Ascending aorta (tissue), 2 donors: ENCODE measurements at regions not wholly inside any gene's neighbourhood (a gene's known extent, or its start where the extent isn't known, plus 50 kb on each side); places are given as distances from the start of the nearest gene placed in this dataset.

Source experiments
- DNase-seq, 2 donors: peaks; one replicate each; pipeline ENCODE4 v3.0.0-alpha.2; 2019; ENCODE audit warnings: low spot score in 2 of 2
- H3K27ac ChIP-seq, 2 donors: fragments of 200-600 bp; sonication (generic); one replicate each; pipeline ENCODE4 v1.5.1; 2016 to 2017; ENCODE audit warnings: mild to moderate bottlenecking in 1 of 2
- H3K27me3 ChIP-seq: fragments of 200-600 bp; sonication (generic); one replicate; pipeline ENCODE4 v1.5.1; 2017
- H3K36me3 ChIP-seq, 2 donors: fragments of 200-600 bp; sonication (generic); one replicate each; pipeline ENCODE4 v1.5.1; 2016
- H3K4me1 ChIP-seq, 2 donors: fragments of 200-600 bp; sonication (generic); one replicate each; pipeline ENCODE4 v1.5.1; 2016 to 2017; ENCODE audit warnings: mild to moderate bottlenecking in 1 of 2
- H3K4me3 ChIP-seq, 2 donors: fragments of 200-600 bp; sonication (generic); one replicate each; pipeline ENCODE4 v1.5.1; 2016 to 2017; ENCODE audit warnings: mild to moderate bottlenecking in 1 of 2
- H3K9me3 ChIP-seq, 2 donors: fragments of 200-600 bp; sonication (generic); one replicate each; pipeline ENCODE4 v1.5.1; 2016
- CTCF ChIP-seq, 3 experiments: fragments of 200-600 bp in 2 of 3; fragments of 450-650 bp in 1 of 3; sonication (generic) in 2 of 3; IDR thresholded peaks; one replicate each; pipeline ENCODE4 v1.5.1; 2016 to 2019; ENCODE audit warnings: antibody characterized with exemption in 3 of 3, mild to moderate bottlenecking in 1 of 3, moderate library complexity in 1 of 3
- intact Hi-C: fragments of 100-400 bp; cut with DNase I; formaldehyde crosslinking; loops from one replicate; pipeline ENCODE4 v1.15.1; 2023

DNA sequence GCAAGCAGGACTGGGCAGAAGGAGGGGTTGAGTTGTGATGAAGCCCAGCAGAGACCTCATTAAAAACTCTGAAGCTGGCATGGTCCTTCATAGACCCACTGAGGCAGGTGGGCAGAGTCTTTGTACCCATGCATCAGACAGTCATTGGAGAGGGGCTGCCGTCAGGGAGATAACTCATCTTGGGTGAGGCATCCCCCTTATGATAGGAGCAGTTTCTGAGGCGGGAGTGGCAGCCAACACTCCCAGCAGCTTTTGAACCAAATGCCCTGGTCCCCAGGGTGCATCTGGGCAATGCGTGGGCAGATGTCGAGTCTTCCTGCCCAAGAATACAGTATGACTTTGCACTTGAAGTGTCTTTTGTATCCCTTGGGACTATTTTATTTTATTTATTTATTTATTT lies 68.1 kb downstream of the HTR5A start:
- no peak for DNase-seq
- no peak overlapping the region for H3K4me3 ChIP-seq
- H3K36me3 ChIP-seq, result no peaks in the 10 kb centered on the region
- H3K9me3 ChIP-seq, result no peaks in the 10 kb centered on the region
- H3K27ac ChIP-seq, result no peak overlapping the region
- intact Hi-C loops, result no loop called here
- H3K4me1 ChIP-seq, result no peaks in the 10 kb centered on the region
- TF ChIP-seq CTCF (IDR thresholded peaks at IDR 0.05), result no peak
- no peaks in the 10 kb centered on the region for H3K27me3 ChIP-seq

DNA sequence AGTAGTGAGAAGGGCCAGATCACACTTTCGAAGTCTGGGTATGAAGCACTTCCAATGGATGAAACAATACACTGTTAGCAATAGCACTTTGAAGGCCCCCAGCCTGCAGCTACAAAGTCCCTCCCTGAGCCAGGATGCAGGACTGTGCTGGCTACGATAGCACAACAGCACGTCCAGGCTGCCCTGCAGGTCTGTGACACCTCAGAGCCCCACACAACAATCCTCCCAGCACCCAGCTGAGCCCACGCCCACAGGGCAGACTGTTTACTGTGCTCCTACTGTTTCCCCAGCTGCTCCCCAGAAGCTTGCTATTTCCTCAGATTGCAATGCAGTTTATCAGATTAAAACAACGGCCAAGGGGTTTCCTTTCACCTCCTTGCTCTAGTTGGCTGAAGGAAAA lies 71.4 kb downstream of the HTR5A start:
- no peak for DNase-seq
- Histone ChIP-seq H3K36me3 (no peaks in the 10 kb centered on the region), H3K27me3 (no peaks in the 10 kb centered on the region), H3K27ac (no peak overlapping the region), H3K9me3 (no peaks in the 10 kb centered on the region), H3K4me1 (no peaks in the 10 kb centered on the region), H3K4me3 (no peak overlapping the region)
- intact Hi-C loops, result no loop called here
- no peak for TF ChIP-seq CTCF (IDR thresholded peaks at IDR 0.05)

- no peak for DNase-seq
These were observed 73.3 kb downstream of the HTR5A start for GRCh38 chr7:155143381-155143780.

DNA sequence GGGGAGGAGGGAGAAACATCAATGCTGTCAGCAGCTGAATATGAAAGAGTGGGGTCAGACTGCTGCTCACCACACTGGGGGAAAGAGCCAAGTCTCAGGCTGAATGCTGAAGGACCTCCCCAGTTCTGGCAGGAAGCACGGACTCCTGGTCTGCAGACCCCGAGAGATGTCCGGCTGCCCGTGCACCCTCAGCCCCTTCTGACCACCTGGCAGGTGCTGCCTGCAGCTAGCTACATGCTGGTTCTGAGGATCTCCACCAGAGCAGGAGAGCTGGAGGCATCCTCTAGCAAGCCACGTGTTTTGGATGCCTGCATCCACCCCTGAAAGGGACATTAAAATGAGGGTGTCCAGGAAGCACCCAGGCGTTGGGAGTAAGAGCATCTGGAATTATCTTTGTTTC lies 74.2 kb downstream of the HTR5A start:
- Histone ChIP-seq H3K9me3 (no peaks in the 10 kb centered on the region), H3K4me3 (no peak overlapping the region), H3K27me3 (no peaks in the 10 kb centered on the region), H3K4me1 (no peaks in the 10 kb centered on the region), H3K36me3 (no peaks in the 10 kb centered on the region), H3K27ac (no peak overlapping the region)
- no peak for DNase-seq
- TF ChIP-seq CTCF (IDR thresholded peaks at IDR 0.05), result no peak
- intact Hi-C loops, result no loop called here

More at GRCh38 chr7:155143381-155143780, 73.3 kb downstream of the HTR5A start:
- Histone ChIP-seq H3K9me3 (no peaks in the 10 kb centered on the region), H3K36me3 (no peaks in the 10 kb centered on the region), H3K27ac (no peak overlapping the region), H3K4me3 (no peak overlapping the region), H3K4me1 (no peaks in the 10 kb centered on the region), H3K27me3 (no peaks in the 10 kb centered on the region)
- TF ChIP-seq CTCF (IDR thresholded peaks at IDR 0.05), result no peak
- intact Hi-C loops, result no loop called here

- Histone ChIP-seq H3K27ac (no peak overlapping the region), H3K27me3 (no peaks in the 10 kb centered on the region), H3K4me1 (no peaks in the 10 kb centered on the region), H3K4me3 (no peak overlapping the region), H3K36me3 (no peaks in the 10 kb centered on the region), H3K9me3 (no peaks in the 10 kb centered on the region)
- TF ChIP-seq CTCF (IDR thresholded peaks at IDR 0.05), result no peak
- DNase-seq, result no peak
- intact Hi-C loops, result no loop called here
These were observed 75.5 kb downstream of the HTR5A start for GRCh38 chr7:155145477-155146255.

DNA sequence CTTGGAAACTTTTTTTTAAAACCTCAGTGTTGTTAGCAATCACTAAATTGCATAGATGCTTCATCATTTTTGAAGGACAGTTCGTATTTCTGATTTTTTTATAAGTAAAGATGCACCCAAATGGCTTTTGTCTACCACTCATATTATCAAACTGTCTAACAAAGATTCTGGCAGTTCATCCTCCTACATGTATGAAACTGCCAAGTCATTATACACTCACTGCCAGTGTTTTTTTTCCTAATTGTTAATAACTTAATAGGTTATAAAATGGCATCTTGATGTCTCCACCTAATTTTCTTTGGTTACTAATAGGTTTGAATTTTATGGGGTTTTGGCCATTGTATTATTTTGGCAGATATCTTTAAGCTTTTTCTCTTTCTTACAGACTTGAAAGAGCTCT lies 77.0 kb downstream of the HTR5A start:
- no peak for TF ChIP-seq CTCF (IDR thresholded peaks at IDR 0.05)
- no peak overlapping the region for H3K4me3 ChIP-seq

More for the DNA sequence above, 77.0 kb downstream of the HTR5A start:
- intact Hi-C loops, result no loop called here
- Histone ChIP-seq H3K27ac (no peak overlapping the region), H3K36me3 (no peaks in the 10 kb centered on the region), H3K9me3 (no peaks in the 10 kb centered on the region), H3K27me3 (no peaks in the 10 kb centered on the region), H3K4me1 (no peaks in the 10 kb centered on the region)
- no peak for DNase-seq
